H1 (cell line): ENCODE measurements at regions not wholly inside any gene's neighbourhood (a gene's known extent, or its start where the extent isn't known, plus 50 kb on each side); places are given as distances from the start of the nearest gene placed in this dataset.

Experiments
- CTCF ChIA-PET: fragments of 300-600 bp; sonication (Branson Sonifier 250); formaldehyde crosslinking; loops from one replicate; lab custom pipeline; 2021; ENCODE audit not compliant: partially characterized antibody; lab: Charles Lee
- POLR2A ChIA-PET: fragments of 300-600 bp; sonication (Branson Sonifier 250); formaldehyde crosslinking; loops from one replicate; lab custom pipeline; 2021; ENCODE audit warnings: inconsistent platforms; ENCODE audit not compliant: partially characterized antibody; lab: Charles Lee
- DNase-seq, 2 experiments: peaks; one replicate each; pipeline versions ENCODE4 v3.0.0 to v3.0.0-alpha.2; 2010 to 2022; ENCODE audit warnings: low spot score in 2 of 2, low read depth in 1 of 2, mixed read lengths in 1 of 2
- FAIRE-seq: peaks from 2 replicates; lab custom pipeline; 2011; peaks lifted over from hg19 to GRCh38; lab: Jason Lieb, UNC
- H2AFZ ChIP-seq: 2 replicates; pipeline ENCODE4 v1.8.1; 2012; ENCODE audit warnings: low read length, inconsistent platforms
- H2AK5ac ChIP-seq: 2 replicates; pipeline ENCODE4 v1.6.1; 2013; ENCODE audit warnings: low read depth, low read length
- H2BK120ac ChIP-seq: replicated peaks from 2 replicates; pipeline ENCODE3; 2013; ENCODE audit warnings: low read depth, low read length, inconsistent platforms
- H2BK12ac ChIP-seq: 2 replicates; pipeline ENCODE4 v1.6.1; 2013; ENCODE audit warnings: low read depth, low read length
- H2BK15ac ChIP-seq: 2 replicates; pipeline ENCODE4 v1.6.1; 2013; ENCODE audit warnings: low read length
- H2BK20ac ChIP-seq: 2 replicates; pipeline ENCODE4 v1.6.1; 2013; ENCODE audit warnings: low read length
- H2BK5ac ChIP-seq: 2 replicates; pipeline ENCODE4 v1.6.1; 2013; ENCODE audit warnings: low read depth, low read length
- H3K14ac ChIP-seq: 2 replicates; pipeline ENCODE4 v1.6.1; 2013; ENCODE audit warnings: inconsistent platforms; ENCODE audit not compliant: insufficient read length
- H3K18ac ChIP-seq: 2 replicates; pipeline ENCODE4 v1.6.1; 2013; ENCODE audit warnings: low read length; ENCODE audit errors: extremely low read depth
- H3K23ac ChIP-seq: 2 replicates; pipeline ENCODE4 v1.6.1; 2013; ENCODE audit warnings: inconsistent platforms; ENCODE audit not compliant: insufficient read length
- H3K23me2 ChIP-seq: 2 replicates; pipeline ENCODE4 v1.6.1; 2013; ENCODE audit warnings: low read depth, low read length
- H3K27ac ChIP-seq: 2 replicates; pipeline ENCODE4 v1.6.1; 2011; ENCODE audit warnings: low read depth, low read length, inconsistent platforms
- H3K27me3 ChIP-seq, 4 experiments: replicated peaks in 1 of 4; 1 replicate in 1 of 4; 2 replicates in 3 of 4; pipeline versions ENCODE4 v1.6.1 to v1.8.1; 2011 to 2013; ENCODE audit warnings: low read length in 3 of 4, mild to moderate bottlenecking in 3 of 4, inconsistent platforms in 2 of 4, mixed read lengths in 2 of 4, moderate library complexity in 1 of 4; ENCODE audit not compliant: control insufficient read depth in 3 of 4, insufficient read depth in 3 of 4; ENCODE audit errors: extremely low read depth in 1 of 4
- H3K36me3 ChIP-seq, 4 experiments: 2 replicates each; pipeline versions ENCODE4 v1.6.1 to v1.8.1; 2011 to 2013; ENCODE audit warnings: mild to moderate bottlenecking in 4 of 4, low read length in 3 of 4, moderate library complexity in 2 of 4, control low read depth in 1 of 4, inconsistent platforms in 1 of 4; ENCODE audit not compliant: insufficient read depth in 4 of 4, control insufficient read depth in 2 of 4
- H3K4ac ChIP-seq: replicated peaks from 2 replicates; pipeline ENCODE3; 2013; ENCODE audit warnings: low read length, low read depth, mixed read lengths, inconsistent platforms; ENCODE audit not compliant: insufficient read length
- H3K4me1 ChIP-seq, 4 experiments: replicated peaks in 1 of 4; 1 replicate in 1 of 4; 2 replicates in 3 of 4; pipeline versions ENCODE4 v1.6.1 to v1.8.1; 2011 to 2013; ENCODE audit warnings: low read length in 3 of 4, inconsistent platforms in 2 of 4, mixed read lengths in 1 of 4; ENCODE audit not compliant: insufficient read depth in 4 of 4, control insufficient read depth in 3 of 4
- H3K4me2 ChIP-seq, 2 experiments: 2 replicates each; pipeline versions ENCODE4 v1.6.1 to v1.8.1; 2011 to 2013; ENCODE audit warnings: low read depth in 2 of 2, low read length in 2 of 2, control low read depth in 1 of 2, inconsistent platforms in 1 of 2, mild to moderate bottlenecking in 1 of 2; ENCODE audit not compliant: insufficient read depth in 1 of 2
- H3K4me3 ChIP-seq, 4 experiments: fragments of 200-600, 300-600 bp in 1 of 4; sonication (generic), shearing (Covaris generic), sonication (Bioruptor Twin) in 1 of 4; 2 replicates each; pipeline versions ENCODE4 v1.5.1 to v1.8.1; 2011 to 2016; ENCODE audit warnings: low read length in 4 of 4, low read depth in 3 of 4, control low read depth in 2 of 4, inconsistent platforms in 2 of 4, mild to moderate bottlenecking in 2 of 4, mixed read lengths in 1 of 4, moderate library complexity in 1 of 4; ENCODE audit not compliant: insufficient read depth in 2 of 4; ENCODE audit errors: extremely low read depth in 1 of 4
- H3K56ac ChIP-seq: replicated peaks from 2 replicates; pipeline ENCODE3; 2013; ENCODE audit warnings: low read depth, mild to moderate bottlenecking, mixed read lengths, low read length, inconsistent platforms; ENCODE audit not compliant: insufficient read length
- H3K79me1 ChIP-seq: 2 replicates; pipeline ENCODE4 v1.6.1; 2013; ENCODE audit warnings: low read depth, low read length, control low read depth
- H3K79me2 ChIP-seq, 2 experiments: 2 replicates each; pipeline versions ENCODE4 v1.6.1 to v1.8.1; 2012 to 2013; ENCODE audit warnings: low read length in 2 of 2, mild to moderate bottlenecking in 2 of 2, inconsistent platforms in 1 of 2; ENCODE audit not compliant: insufficient read depth in 2 of 2, control insufficient read depth in 1 of 2
- H3K9ac ChIP-seq, 4 experiments: replicated peaks in 1 of 4; 1 replicate in 1 of 4; 2 replicates in 3 of 4; pipeline versions ENCODE4 v1.6.1 to v1.8.1; 2011 to 2013; ENCODE audit warnings: low read depth in 3 of 4, low read length in 3 of 4, control low read depth in 2 of 4, mild to moderate bottlenecking in 2 of 4, moderate library complexity in 2 of 4, inconsistent platforms in 1 of 4; ENCODE audit errors: extremely low read depth in 1 of 4
- H3K9me3 ChIP-seq, 2 experiments: 2 replicates each; pipeline versions ENCODE4 v1.6.1 to v1.8.1; 2012 to 2013; ENCODE audit warnings: mild to moderate bottlenecking in 2 of 2, moderate library complexity in 2 of 2, control low read depth in 1 of 2, inconsistent platforms in 1 of 2, low read depth in 1 of 2, low read length in 1 of 2, mixed read lengths in 1 of 2; ENCODE audit not compliant: insufficient read depth in 2 of 2
- H4K20me1 ChIP-seq, 2 experiments: replicated peaks in 1 of 2; 2 replicates each; pipeline versions ENCODE3 to v1.8.1; 2011 to 2013; ENCODE audit warnings: inconsistent platforms in 2 of 2, low read length in 2 of 2, mild to moderate bottlenecking in 1 of 2; ENCODE audit not compliant: insufficient read depth in 2 of 2, control insufficient read depth in 1 of 2
- H4K5ac ChIP-seq: 2 replicates; pipeline ENCODE4 v1.6.1; 2013; ENCODE audit warnings: low read length, low read depth, mixed read lengths, inconsistent platforms; ENCODE audit not compliant: insufficient read length
- H4K8ac ChIP-seq: 2 replicates; pipeline ENCODE4 v1.8.0; 2013; ENCODE audit warnings: mild to moderate bottlenecking, moderate library complexity, low read length, inconsistent platforms; ENCODE audit not compliant: insufficient read depth; ENCODE audit errors: extremely low read depth
- H4K91ac ChIP-seq: replicated peaks from 2 replicates; pipeline ENCODE3; 2013; ENCODE audit warnings: low read length, mixed read lengths, inconsistent platforms; ENCODE audit not compliant: insufficient read length
- CHD2 ChIP-seq: IDR thresholded peaks from 2 replicates; pipeline ENCODE4 v1.6.1; 2012; ENCODE audit warnings: low read length, improper control_type of control experiment
- WGBS, 2 experiments: shearing (Covaris generic) in 1 of 2; methylation state at CpG; one replicate each; pipeline versions ENCODE4 v1.1.6 to v1.1.7; 2013 to 2015; ENCODE audit warnings: low lambda C conversion rate in 2 of 2, mixed read lengths in 2 of 2, inconsistent platforms in 1 of 2, low coverage in 1 of 2, missing lambda C conversion rate in 1 of 2; ENCODE audit not compliant: insufficient replicate concordance in 2 of 2, insufficient coverage in 1 of 2, insufficient read length in 1 of 2; ENCODE audit errors: extremely low coverage in 1 of 2, missing lambda C conversion rate in 1 of 2; 5-methylcytosine and 5-hydroxymethylcytosine counted together

DNA sequence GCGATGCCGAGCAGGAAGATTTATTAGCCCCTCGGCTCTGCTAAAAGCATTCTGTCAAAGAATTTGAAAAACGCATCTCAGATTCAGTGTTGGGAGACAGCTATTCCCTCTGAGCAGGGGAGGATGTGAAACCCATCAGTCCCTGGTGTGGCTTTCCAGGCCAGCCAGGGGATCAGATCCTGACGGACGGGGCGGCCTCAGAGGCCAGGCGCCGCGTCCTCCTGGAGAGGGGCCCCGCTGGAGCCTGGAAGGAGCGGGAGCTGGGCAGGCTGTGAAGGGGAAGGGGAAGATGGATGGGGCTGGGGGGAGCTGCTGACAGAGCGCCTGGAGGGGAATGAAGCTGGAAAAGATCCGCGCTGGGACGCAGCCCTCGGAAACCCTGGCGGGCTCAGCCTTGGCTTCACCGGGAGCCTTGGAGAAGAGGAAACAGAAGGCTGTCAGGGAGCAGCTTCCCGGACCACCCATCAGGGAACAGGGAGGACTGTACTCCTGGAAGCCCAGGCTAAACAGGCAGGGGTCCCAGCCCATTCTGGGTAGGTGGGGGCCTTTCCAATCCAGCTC, 358.0 kb downstream of the C16orf95 start:
- Histone ChIP-seq H3K4ac (no peak overlapping the region), H2AK5ac (no peak overlapping the region), H4K5ac (no peak overlapping the region), H3K9me3 (no peaks in the 10 kb centered on the region), H3K18ac (no peak overlapping the region), H3K36me3 (no peaks in the 10 kb centered on the region), H3K4me2 (no peak overlapping the region), H2BK120ac (no peak overlapping the region), H2BK15ac (no peak overlapping the region), H3K14ac (no peak overlapping the region), H3K79me2 (no peaks in the 10 kb centered on the region), H4K20me1 (no peaks in the 10 kb centered on the region), H3K56ac (no peak overlapping the region), H2AFZ (no peak overlapping the region), H3K4me1 (peaks cover 0 to 4% (median 0%) of the 10 kb centered on the region in 4 experiments; a peak in 2 of 7 replicates), H3K23me2 (no peaks in the 10 kb centered on the region), H3K4me3 (no peak overlapping the region), H3K27ac (no peak overlapping the region), H2BK12ac (no peak overlapping the region), H4K91ac (no peak overlapping the region), H3K9ac (no peak overlapping the region), H3K27me3 (no peaks in the 10 kb centered on the region; a peak in 1 of 7 replicates), H2BK20ac (no peak overlapping the region), H3K79me1 (no peaks in the 10 kb centered on the region), H4K8ac (no peak overlapping the region; the same call in none of the 2 replicates), H3K23ac (no peak overlapping the region), H2BK5ac (no peak overlapping the region)
- POLR2A ChIA-PET: no interaction called here
- 92% methylated on average over 19 of the region's 20 CpGs; no CpG with 5 or more reads in 1 of the 2 experiments for WGBS, 2 experiments
- no peak for DNase-seq
- no peak for FAIRE-seq
- CTCF ChIA-PET: interaction anchor here (0.8 to 3.2 kb wide), 5 partner anchors 11 to 940 kb away, joined by 3 to 10 read pairs (median 3); no protein-coding TSS in a partner anchor
- no peak for TF ChIP-seq CHD2
